H1 (cell line): ENCODE measurements at regions not wholly inside any gene's neighbourhood (a gene's known extent, or its start where the extent isn't known, plus 50 kb on each side); places are given as distances from the start of the nearest gene placed in this dataset.

Experiments
- BCL11A ChIP-seq, 2 experiments: IDR thresholded peaks; one replicate each; pipeline ENCODE4 v1.6.1; 2011; ENCODE audit warnings: low read depth in 2 of 2, low read length in 2 of 2, mild to moderate bottlenecking in 2 of 2
- CBX8 ChIP-seq: fragments of 300-800, 300-1000 bp; sonication (generic); IDR thresholded peaks from 2 replicates; pipeline ENCODE4 v1.7.1; 2016; ENCODE audit warnings: low read depth, low read length, borderline replicate concordance
- CHD1 ChIP-seq: IDR thresholded peaks from 2 replicates; pipeline ENCODE4 v1.6.1; 2012; ENCODE audit warnings: low read depth, low read length, improper control_type of control experiment
- CHD2 ChIP-seq: IDR thresholded peaks from 2 replicates; pipeline ENCODE4 v1.6.1; 2012; ENCODE audit warnings: low read length, improper control_type of control experiment
- CHD7 ChIP-seq: fragments of 300-600 bp; sonication (generic); IDR thresholded peaks from 2 replicates; pipeline ENCODE4 v1.7.1; 2012; ENCODE audit warnings: low read length, moderate library complexity, mild to moderate bottlenecking, inconsistent platforms; ENCODE audit not compliant: insufficient replicate concordance
- EP300 ChIP-seq, 2 experiments: IDR thresholded peaks; 1 replicate in 1 of 2; 2 replicates in 1 of 2; pipeline ENCODE4 v1.6.1; 2011 to 2012; ENCODE audit warnings: low read depth in 2 of 2, low read length in 2 of 2, mild to moderate bottlenecking in 2 of 2, borderline replicate concordance in 1 of 2, inconsistent platforms in 1 of 2, moderate library complexity in 1 of 2
- GABPA ChIP-seq: IDR thresholded peaks from 2 replicates; pipeline ENCODE4 v1.6.1; 2011; ENCODE audit warnings: mild to moderate bottlenecking, low read length, moderate library complexity, borderline replicate concordance; ENCODE audit not compliant: insufficient read depth
- KDM4A ChIP-seq: IDR thresholded peaks from one replicate; pipeline ENCODE4 v1.7.1; 2012; ENCODE audit warnings: low read depth, mild to moderate bottlenecking, moderate library complexity, low read length, inconsistent platforms; ENCODE audit not compliant: severe bottlenecking
- POLR2AphosphoS5 ChIP-seq: IDR thresholded peaks from 2 replicates; pipeline ENCODE4 v1.6.1; 2011; ENCODE audit warnings: low read depth, low read length
- TCF12 ChIP-seq: IDR thresholded peaks from 2 replicates; pipeline ENCODE4 v1.6.1; 2011; ENCODE audit warnings: low read depth, mild to moderate bottlenecking, low read length
- TEAD4 ChIP-seq: IDR thresholded peaks from 2 replicates; pipeline ENCODE4 v1.6.1; 2012; ENCODE audit warnings: low read depth, low read length, inconsistent platforms, mixed read lengths

GRCh38 chr16:17949141-17949981, 387.2 kb downstream of the NPIPA8 start (continued):
- TF ChIP-seq CHD7: no peak
- TF ChIP-seq POLR2AphosphoS5: no peak
- TF ChIP-seq TEAD4: no peak
- TF ChIP-seq CHD1: no peak
- no peak for TF ChIP-seq KDM4A
- TF ChIP-seq CHD2: no peak
- TF ChIP-seq CBX8: no peak
- TF ChIP-seq EP300 (IDR thresholded peaks at IDR 0.05; ENCODE audit: borderline replicate concordance in 1 of 2, low read depth in 2 of 2, low read length in 2 of 2): no peak
- no peak for TF ChIP-seq BCL11A (IDR thresholded peaks at IDR 0.05; ENCODE audit: low read depth in 2 of 2, low read length in 2 of 2)
- no peak for TF ChIP-seq GABPA
- TF ChIP-seq TCF12: no peak
- TF ChIP-seq, all 59 proteins: peak for 0
